HEK293T (cell line): ENCODE measurements at regions not wholly inside any gene's neighbourhood (a gene's known extent, or its start where the extent isn't known, plus 50 kb on each side); places are given as distances from the start of the nearest gene placed in this dataset.

ENCODE experiments used
- BHLHE40 ChIP-seq: fragments of 450-650 bp; IDR thresholded peaks from 2 replicates; pipeline ENCODE4 v1.6.1; 2016; ENCODE audit warnings: mild to moderate bottlenecking, moderate library complexity, borderline replicate concordance
- CTBP1 ChIP-seq: fragments of 450-650 bp; IDR thresholded peaks from 2 replicates; pipeline ENCODE4 v1.6.1; 2016; ENCODE audit warnings: borderline replicate concordance
- FOXA1 ChIP-seq: fragments of 450-650 bp; IDR thresholded peaks from 2 replicates; pipeline ENCODE4 v1.6.1; 2016; ENCODE audit warnings: mild to moderate bottlenecking
- FOXK2 ChIP-seq: fragments of 450-650 bp; IDR thresholded peaks from 2 replicates; pipeline ENCODE4 v1.6.1; 2016; ENCODE audit warnings: mild to moderate bottlenecking
- FOXM1 ChIP-seq: fragments of 450-650 bp; IDR thresholded peaks from 2 replicates; pipeline ENCODE4 v1.6.1; 2017; ENCODE audit warnings: mild to moderate bottlenecking, borderline replicate concordance
- HDGF ChIP-seq: fragments of 450-650 bp; IDR thresholded peaks from 2 replicates; pipeline ENCODE4 v1.6.1; 2017; ENCODE audit warnings: antibody characterized with exemption, borderline replicate concordance
- NFRKB ChIP-seq: fragments of 450-650 bp; IDR thresholded peaks from 2 replicates; pipeline ENCODE4 v1.6.1; 2016; ENCODE audit warnings: mild to moderate bottlenecking, moderate library complexity
- SP1 ChIP-seq: fragments of 450-650 bp; IDR thresholded peaks from 2 replicates; pipeline ENCODE4 v1.6.1; 2017
- ZNF384 ChIP-seq: fragments of 450-650 bp; IDR thresholded peaks from 2 replicates; pipeline ENCODE4 v1.6.1; 2016

GRCh38 chr3:14306142-14306541 is 96.3 kb upstream of the SLC6A6 start:
- TF ChIP-seq FOXM1 (no peak), FOXK2 (no peak), CTBP1 (no peak), ZNF384 (no peak), FOXA1 (no peak), HDGF (no peak), BHLHE40 (no peak), SP1 (no peak), NFRKB (no peak)
